ENCODE measurements at regions not wholly inside any gene's neighbourhood (a gene's known extent, or its start where the extent isn't known, plus 50 kb on each side); places are given as distances from the start of the nearest gene placed in this dataset.

DNA sequence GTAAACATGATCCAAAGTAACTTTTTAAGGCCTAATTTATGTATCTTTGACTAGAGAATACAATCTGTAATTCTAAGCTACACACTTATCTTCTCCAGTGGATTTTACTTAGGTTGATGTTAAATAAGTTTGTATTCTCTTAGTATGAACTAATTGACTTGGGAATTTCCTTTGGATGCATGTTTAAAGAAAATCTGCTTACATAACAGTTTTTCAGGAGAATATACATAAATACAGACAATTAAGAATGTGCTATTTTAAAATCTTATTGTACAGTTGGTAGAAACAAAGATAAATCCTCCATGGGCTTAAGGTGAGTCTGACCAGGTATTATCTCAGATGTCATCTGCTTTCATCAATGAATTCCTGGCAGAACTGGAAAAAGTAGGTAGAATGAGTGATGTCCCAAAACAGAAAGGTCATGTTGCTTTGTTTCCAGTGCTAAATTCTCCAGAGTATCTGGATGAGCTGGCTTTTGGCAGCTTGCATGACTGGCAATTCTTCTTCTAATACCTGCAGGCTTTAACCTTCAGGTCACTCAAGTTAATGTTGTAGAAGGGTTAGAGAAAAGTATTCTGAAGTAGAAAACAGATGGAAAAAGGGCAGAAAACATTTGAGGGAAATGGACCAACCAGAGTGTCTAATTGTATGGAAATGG lies 150.6 kb downstream of the MACIR start:
- no peak for TF ChIP-seq POLR2AphosphoS5 (IDR thresholded peaks at IDR 0.05; ENCODE audit: low read depth, low read length)
- no peak for TF ChIP-seq POLR2A (IDR thresholded peaks at IDR 0.05; ENCODE audit: low read depth, low read length)

All from GM12892 (cell line).